NCI-H2196 treated with DMSO at 0.1 percent for 48 hours (cell line): ENCODE measurements at regions not wholly inside any gene's neighbourhood (a gene's known extent, or its start where the extent isn't known, plus 50 kb on each side); places are given as distances from the start of the nearest gene placed in this dataset.
"Not testable (repeated sequence)": the region's sequence is repeated elsewhere in the genome, so short reads cannot be mapped to it uniquely, and the experiment has no call there.

ENCODE experiments used
- DNase-seq: peaks from one replicate; lab custom pipeline; 2025; ENCODE audit not compliant: unreplicated experiment; lab: John Stamatoyannopoulos, UW

- DNase-seq = no peak
These were observed 168.5 kb downstream of the NPIPB11 start for GRCh38 chr16:29237971-29238370.

GRCh38 chr16:29237495-29237894 is 169.0 kb downstream of the NPIPB11 start:
- not testable (repeated sequence) for DNase-seq

- DNase-seq = not testable (repeated sequence)
These were observed 169.5 kb downstream of the NPIPB11 start for GRCh38 chr16:29237023-29237422.

GRCh38 chr16:29235836-29236370 is 170.6 kb downstream of the NPIPB11 start:
- not testable (repeated sequence) for DNase-seq

- not testable (repeated sequence) for DNase-seq
These were observed 171.8 kb downstream of the NPIPB11 start for GRCh38 chr16:29234536-29235275.

GRCh38 chr16:29233705-29234404 is 172.7 kb downstream of the NPIPB11 start:
- not testable (repeated sequence) for DNase-seq

- no peak for DNase-seq
These were observed 173.5 kb downstream of the NPIPB11 start for GRCh38 chr16:29232811-29233704.

- DNase-seq = not testable (repeated sequence)
These were observed 174.3 kb downstream of the NPIPB11 start for GRCh38 chr16:29232160-29232705.

- no peak for DNase-seq
These were observed 175.3 kb downstream of the NPIPB11 start for GRCh38 chr16:29231244-29231643.

- no peak for DNase-seq
These were observed 175.8 kb downstream of the NPIPB11 start for GRCh38 chr16:29230671-29231096.

- not testable (repeated sequence) for DNase-seq
These were observed 176.4 kb downstream of the NPIPB11 start for GRCh38 chr16:29230006-29230668.

GRCh38 chr16:29229616-29230005 is 176.9 kb downstream of the NPIPB11 start:
- not testable (repeated sequence) for DNase-seq

GRCh38 chr16:29228664-29229611 is 177.6 kb downstream of the NPIPB11 start:
- not testable (repeated sequence) for DNase-seq

GRCh38 chr16:29227751-29228663 is 178.5 kb downstream of the NPIPB11 start:
- not testable (repeated sequence) for DNase-seq

GRCh38 chr16:29226782-29227181 is 179.7 kb downstream of the NPIPB11 start:
- no peak for DNase-seq

GRCh38 chr16:29224675-29225074 is 181.8 kb downstream of the NPIPB11 start:
- DNase-seq = not testable (repeated sequence)

- not testable (repeated sequence) for DNase-seq
These were observed 183.9 kb downstream of the NPIPB11 start for GRCh38 chr16:29222615-29223014.

GRCh38 chr16:29222008-29222407 is 184.5 kb downstream of the NPIPB11 start:
- not testable (repeated sequence) for DNase-seq
